Bone marrow (tissue), 2 donors: ENCODE measurements at regions not wholly inside any gene's neighbourhood (a gene's known extent, or its start where the extent isn't known, plus 50 kb on each side); places are given as distances from the start of the nearest gene placed in this dataset.

ENCODE experiments used
- DNase-seq, 2 donors: peaks; one replicate each; lab custom pipeline; 2025; lab: John Stamatoyannopoulos, UW

DNA sequence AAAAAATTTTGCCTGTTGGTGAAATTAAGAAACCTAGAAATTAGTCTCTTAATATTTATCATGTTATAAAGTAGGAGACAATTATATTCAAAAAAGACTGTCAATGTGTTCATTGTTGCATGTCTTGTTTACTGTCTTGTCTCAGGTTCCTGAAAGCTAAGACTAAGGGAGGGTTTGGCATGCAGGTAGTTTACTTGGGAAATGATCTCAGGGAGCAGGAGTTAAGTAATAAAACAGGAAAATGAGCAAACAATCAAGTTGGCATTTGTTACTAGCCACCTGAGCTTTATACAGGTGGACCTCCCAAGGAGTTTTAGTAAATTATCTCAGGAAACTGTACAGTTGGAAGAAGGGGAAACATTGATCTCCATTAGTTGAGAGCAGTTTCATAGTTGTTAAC, 188.0 kb upstream of the MDGA2 start:
- DNase-seq: no peak

DNA sequence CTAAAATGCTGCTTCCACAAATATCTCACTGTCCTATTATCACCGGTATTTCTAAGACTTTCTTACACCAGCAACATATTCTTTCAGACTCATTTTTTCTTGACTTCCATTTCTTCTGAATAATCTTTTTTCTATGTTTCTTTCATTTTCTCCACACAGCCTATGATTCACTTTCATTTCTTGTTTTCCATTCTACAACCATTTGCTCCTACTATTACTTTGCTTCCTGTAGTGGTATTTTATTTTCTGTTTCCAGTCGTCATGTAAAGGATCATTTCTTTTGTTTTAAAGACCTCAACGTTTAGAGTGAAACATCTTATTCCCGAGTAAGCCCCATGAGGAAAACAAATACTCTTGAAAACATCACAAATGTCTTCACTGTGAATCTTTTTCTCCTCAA, 182.2 kb upstream of the MDGA2 start:
- no peak for DNase-seq

DNA sequence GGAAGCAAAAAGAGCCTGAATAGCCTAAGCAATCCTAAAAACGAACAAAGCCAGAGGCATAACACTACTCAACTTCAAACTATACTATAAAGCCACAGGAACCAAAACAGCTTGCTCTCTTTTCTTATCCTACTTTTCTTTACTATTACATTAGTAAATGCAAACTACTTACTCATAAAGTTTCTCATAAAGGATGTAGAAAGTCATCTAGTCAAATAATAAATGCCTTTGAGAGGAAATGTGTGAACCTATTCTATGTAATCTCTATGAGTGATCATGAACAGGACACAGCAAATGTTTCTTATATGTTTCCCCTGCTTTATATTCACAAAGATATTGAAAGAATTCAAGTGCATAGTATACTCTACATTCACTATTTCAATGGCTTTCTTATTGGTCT, 176.9 kb upstream of the MDGA2 start:
- no peak for DNase-seq

DNA sequence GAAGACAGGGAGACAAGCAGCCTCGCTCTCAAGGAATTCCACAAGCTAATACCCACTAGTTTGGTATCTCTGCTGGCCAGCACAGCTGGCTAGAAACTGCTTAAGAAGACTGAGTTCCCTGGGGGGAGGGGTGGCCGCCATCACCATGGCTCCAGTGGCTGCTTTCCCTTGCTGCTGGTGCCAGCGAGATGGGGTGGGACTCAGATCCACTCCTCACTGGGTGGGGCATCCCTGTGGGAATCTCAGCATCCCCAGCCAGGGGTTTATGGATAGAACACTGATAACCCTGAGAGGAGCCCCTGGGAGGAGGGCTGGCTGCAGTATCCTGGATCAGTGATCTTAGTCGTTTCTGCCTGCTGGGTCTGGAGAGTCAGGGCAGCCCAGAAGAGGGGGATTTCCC, 170.6 kb upstream of the MDGA2 start:
- DNase-seq: no peak

DNA sequence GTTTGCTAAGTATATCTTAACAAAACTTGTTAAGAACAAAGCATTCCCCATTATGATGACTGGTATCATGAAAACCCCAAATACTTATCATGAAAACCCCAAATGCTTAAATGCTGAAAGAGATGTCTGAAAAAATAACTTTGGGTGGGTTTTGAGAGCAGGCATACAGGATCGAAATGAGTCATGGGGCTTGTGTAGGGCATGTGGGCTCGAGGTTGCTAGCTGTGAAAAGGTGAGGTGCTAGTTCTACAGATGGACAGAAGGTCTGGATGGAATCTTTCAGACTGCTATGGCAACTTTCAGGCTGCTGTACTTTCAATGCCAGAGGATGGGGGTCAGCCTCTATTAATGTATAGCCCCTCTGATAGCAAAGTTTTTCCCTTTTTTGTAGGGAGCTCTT, 167.8 kb upstream of the MDGA2 start:
- DNase-seq: no peak

DNA sequence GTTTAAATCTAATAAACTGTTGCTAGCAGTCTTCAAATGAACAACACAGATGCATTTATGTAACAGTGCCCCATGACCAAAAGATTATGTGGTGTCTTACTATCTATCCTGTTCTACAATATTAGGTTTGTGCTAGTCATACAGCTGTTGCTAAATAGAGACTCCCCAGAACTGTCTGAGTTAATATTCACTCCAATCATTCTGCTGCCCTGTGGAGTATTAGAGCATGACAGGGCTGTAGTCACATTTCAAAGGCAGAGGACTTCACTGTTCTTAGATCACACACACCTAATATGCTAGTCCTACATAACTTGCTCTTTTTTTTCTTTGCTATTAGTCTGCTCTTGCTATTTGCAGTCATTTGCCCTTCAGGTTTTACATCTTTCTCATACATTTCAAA, 157.6 kb upstream of the MDGA2 start:
- DNase-seq: no peak

- no peak for DNase-seq
These were observed 151.4 kb upstream of the MDGA2 start for GRCh38 chr14:47826809-47827208.

DNA sequence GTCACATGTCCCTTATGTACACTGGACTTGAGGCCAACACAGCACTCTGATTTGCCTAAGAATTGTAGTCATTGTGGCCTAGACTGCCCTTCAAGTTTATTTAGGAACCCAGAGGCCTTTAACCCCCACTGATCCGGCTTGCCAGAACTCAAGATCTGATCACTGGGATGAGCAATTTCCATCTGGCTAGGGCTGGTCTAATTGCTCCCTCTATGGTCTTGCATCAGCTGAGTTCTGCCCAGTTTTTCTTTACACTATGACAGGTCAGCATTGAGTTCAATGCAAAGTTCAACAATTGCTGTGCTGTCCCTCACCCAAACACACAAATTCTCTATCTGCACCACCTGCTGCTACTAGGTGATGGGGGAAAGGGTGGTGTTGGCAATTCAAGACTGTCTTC, 146.9 kb upstream of the MDGA2 start:
- no peak for DNase-seq

GRCh38 chr14:47821135-47821534, 145.7 kb upstream of the MDGA2 start:
- DNase-seq: no peak

GRCh38 chr14:47790477-47790876, 115.1 kb upstream of the MDGA2 start:
- no peak for DNase-seq

DNA sequence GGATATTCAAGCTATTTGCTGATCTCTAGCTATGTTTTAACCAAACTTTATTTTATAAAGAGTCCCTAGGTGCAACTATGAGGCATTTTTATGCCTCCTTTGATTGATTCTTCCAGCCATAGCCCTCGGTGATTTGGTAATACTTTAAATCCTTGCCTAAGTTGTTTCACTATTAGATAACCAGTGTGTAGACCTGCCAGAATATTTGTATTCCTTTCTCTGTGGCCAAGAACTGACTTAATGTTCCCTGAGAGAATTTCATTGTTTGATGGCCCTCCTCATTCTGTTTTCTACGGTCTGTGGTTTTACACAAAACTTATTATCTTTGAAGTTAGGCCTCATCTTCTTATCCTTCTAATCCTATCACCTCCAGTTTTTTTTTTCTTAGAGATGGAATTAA, 109.7 kb upstream of the MDGA2 start:
- DNase-seq: no peak

DNA sequence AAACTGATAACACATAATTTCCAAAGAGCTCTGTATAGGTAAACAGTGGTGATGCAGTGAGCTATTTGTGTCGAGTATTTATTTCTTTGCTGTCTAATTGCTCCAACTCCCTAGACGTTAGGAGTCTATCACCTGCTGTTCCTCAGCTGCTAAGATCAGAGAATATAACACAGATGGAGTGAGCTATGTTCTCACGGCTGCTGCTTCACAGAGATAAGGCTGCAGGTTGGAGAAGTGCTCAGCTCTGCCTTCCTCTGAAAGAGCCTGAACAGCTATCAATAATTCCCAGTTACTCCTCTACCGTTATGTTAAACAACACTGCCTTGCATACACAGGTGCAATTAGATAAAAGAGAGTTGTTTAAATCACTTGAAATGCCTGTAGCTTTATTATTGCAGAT, 103.2 kb upstream of the MDGA2 start:
- DNase-seq: no peak

DNA sequence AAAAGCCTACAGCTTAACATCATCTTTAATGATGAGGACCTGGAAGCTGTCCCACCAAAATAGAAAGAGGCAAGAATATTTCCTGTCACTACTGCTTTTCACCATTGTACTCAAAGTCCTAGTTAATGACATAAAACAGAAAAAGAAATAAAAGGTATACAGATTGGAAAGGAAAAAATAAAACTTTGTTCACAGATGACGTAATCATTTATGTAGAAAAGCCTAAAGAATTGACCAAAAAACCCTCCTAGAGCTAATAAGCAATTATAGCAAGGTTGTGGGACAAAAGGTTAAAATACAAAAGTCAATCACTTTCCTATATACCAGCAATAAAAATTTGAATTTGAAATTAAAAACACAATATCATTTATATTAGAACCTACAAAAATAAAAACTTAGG, 97.2 kb upstream of the MDGA2 start:
- no peak for DNase-seq

GRCh38 chr14:47763188-47763854, 87.9 kb upstream of the MDGA2 start:
- DNase-seq: no peak

GRCh38 chr14:47746986-47747385, 71.6 kb upstream of the MDGA2 start:
- DNase-seq: no peak

GRCh38 chr14:47744155-47744554, 68.8 kb upstream of the MDGA2 start:
- DNase-seq: no peak

DNA sequence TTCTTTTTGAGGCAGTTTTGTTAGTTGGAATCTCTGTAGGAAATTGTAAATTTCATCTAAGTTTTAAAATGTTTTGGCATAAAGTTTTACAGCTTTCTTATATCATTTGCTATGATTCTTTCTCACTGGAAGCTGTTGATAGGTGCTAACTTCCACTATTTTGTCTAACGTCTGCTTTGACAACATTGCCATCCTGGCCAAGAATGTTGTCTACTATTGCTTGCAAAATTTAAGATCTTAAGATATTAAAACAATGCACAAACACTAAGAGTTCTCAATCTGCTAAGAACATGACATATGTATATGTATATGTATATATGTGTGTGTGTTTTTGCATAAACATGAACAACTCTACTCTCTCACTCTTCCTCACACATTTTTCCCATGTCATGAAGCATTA, 64.1 kb upstream of the MDGA2 start:
- DNase-seq: no peak

GRCh38 chr14:47730296-47730695, 54.9 kb upstream of the MDGA2 start:
- DNase-seq: no peak
